ENCODE measurements at regions not wholly inside any gene's neighbourhood (a gene's known extent, or its start where the extent isn't known, plus 50 kb on each side); places are given as distances from the start of the nearest gene placed in this dataset.

DNA sequence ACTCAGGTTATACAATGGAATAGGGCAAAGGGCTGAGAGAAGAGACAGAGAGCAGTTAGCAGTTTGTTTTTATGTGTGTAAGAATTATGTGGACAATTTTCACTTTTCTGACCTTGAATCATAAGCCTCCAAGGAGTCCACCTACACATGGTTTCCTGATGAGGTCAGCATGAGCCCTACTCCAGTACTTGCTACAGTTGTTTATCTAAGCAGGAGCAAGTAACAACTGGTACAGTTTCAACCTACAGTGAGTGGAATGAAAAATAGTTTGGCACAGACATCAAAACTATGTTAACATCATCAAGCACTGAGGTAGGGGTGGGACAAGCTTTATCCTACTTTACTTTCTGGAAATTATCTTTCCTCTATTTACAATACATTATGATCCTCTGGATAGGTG lies 426.7 kb upstream of the ID4 start:
- no peak overlapping the region for H3K4me3 ChIP-seq (replicated peaks in 1 of 2; ENCODE audit: low read depth in 2 of 2, low read length in 2 of 2)
- TF ChIP-seq, protein P1, sequence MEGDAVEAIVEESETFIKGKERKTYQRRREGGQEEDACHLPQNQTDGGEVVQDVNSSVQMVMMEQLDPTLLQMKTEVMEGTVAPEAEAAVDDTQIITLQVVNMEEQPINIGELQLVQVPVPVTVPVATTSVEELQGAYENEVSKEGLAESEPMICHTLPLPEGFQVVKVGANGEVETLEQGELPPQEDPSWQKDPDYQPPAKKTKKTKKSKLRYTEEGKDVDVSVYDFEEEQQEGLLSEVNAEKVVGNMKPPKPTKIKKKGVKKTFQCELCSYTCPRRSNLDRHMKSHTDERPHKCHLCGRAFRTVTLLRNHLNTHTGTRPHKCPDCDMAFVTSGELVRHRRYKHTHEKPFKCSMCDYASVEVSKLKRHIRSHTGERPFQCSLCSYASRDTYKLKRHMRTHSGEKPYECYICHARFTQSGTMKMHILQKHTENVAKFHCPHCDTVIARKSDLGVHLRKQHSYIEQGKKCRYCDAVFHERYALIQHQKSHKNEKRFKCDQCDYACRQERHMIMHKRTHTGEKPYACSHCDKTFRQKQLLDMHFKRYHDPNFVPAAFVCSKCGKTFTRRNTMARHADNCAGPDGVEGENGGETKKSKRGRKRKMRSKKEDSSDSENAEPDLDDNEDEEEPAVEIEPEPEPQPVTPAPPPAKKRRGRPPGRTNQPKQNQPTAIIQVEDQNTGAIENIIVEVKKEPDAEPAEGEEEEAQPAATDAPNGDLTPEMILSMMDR (IDR thresholded peaks at IDR 0.05; ENCODE audit: low read depth, low read length), result no peak
- DNase-seq (ENCODE audit: low read depth in 2 of 2), result peak; percentile 64 to 78

DNA sequence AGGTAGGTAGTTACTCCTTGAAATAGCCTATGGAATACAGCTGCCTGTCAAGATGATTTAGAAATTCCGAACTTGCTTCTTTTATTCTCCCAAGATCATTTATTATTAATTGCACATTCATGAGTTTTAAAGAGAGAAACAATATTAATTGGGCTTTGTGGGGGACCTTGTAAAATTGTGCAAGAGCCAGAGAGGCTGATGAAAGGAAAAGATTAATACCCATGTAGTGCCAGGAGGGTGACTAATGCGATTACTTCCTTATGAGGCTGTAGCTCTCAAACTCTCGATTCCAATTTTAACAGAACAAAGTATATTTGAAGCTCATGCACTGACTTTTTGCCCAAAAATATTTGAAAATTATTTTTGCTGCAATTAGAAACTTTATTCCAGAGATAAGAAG lies 423.8 kb upstream of the ID4 start:
- H3K4me3 ChIP-seq (replicated peaks in 1 of 2; ENCODE audit: low read depth in 2 of 2, low read length in 2 of 2), result no peak overlapping the region
- TF ChIP-seq, protein P1 (IDR thresholded peaks at IDR 0.05; ENCODE audit: low read depth, low read length), result no peak
- peak; percentile 60 to 62 for DNase-seq (ENCODE audit: low read depth in 2 of 2)

GRCh38 chr6:19415605-19416326 lies 421.4 kb upstream of the ID4 start:
- H3K4me3 ChIP-seq (replicated peaks in 1 of 2; ENCODE audit: low read depth in 2 of 2, low read length in 2 of 2), result no peak overlapping the region
- DNase-seq (ENCODE audit: low read depth in 2 of 2), result peak; percentile 13 to 76
- TF ChIP-seq, protein P1 (IDR thresholded peaks at IDR 0.05; ENCODE audit: low read depth, low read length), result no peak

GRCh38 chr6:19416811-19417210 lies 420.4 kb upstream of the ID4 start:
- no peak overlapping the region for H3K4me3 ChIP-seq (replicated peaks in 1 of 2; ENCODE audit: low read depth in 2 of 2, low read length in 2 of 2)
- no peak for DNase-seq (ENCODE audit: low read depth in 2 of 2)
- TF ChIP-seq, protein P1 (IDR thresholded peaks at IDR 0.05; ENCODE audit: low read depth, low read length), result no peak

DNA sequence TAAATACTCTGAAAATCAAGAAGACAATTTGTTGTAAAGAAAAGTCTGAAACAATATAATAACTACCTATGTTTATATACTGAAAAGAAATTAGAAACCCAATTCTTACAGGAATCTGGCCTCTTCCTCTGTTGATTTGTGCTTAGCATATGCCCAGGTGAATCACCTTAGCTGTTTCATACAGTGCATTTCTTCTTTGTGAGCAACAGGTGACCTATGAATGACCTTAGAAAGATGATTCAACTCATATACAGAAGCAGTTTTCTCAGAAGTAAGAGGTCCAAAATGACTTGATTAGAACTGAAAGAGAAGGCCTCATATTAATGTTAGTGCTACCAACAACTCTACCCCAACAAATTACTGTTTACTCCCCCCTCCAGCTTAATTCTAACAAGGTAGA lies 419.5 kb upstream of the ID4 start:
- DNase-seq (ENCODE audit: low read depth in 2 of 2), result peak; percentile 34 to 79
- no peak overlapping the region for H3K4me3 ChIP-seq (replicated peaks in 1 of 2; ENCODE audit: low read depth in 2 of 2, low read length in 2 of 2)
- TF ChIP-seq, protein P1 (IDR thresholded peaks at IDR 0.05; ENCODE audit: low read depth, low read length), result no peak

DNA sequence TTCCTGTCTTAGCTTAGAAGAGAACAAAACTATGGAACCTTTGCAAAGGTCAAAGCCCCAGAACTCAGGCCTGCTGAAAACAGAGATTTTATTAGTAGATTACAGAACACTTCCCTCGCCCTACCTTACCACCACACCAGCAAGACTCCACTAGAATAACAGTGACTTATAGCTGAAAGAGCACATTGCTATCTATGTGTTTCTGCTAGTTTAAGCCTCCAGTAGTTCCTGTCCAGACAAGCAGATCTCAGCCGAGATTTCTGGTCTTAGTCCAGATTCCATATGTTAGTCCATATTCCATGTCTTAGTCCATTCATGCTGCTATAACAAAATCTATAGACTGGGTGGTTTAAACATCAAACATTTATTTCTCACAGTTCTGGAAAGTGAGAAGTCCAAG lies 412.3 kb upstream of the ID4 start:
- TF ChIP-seq, protein P1 (IDR thresholded peaks at IDR 0.05; ENCODE audit: low read depth, low read length), result no peak
- no peak for DNase-seq (ENCODE audit: low read depth in 2 of 2)
- no peak overlapping the region for H3K4me3 ChIP-seq (replicated peaks in 1 of 2; ENCODE audit: low read depth in 2 of 2, low read length in 2 of 2)

DNA sequence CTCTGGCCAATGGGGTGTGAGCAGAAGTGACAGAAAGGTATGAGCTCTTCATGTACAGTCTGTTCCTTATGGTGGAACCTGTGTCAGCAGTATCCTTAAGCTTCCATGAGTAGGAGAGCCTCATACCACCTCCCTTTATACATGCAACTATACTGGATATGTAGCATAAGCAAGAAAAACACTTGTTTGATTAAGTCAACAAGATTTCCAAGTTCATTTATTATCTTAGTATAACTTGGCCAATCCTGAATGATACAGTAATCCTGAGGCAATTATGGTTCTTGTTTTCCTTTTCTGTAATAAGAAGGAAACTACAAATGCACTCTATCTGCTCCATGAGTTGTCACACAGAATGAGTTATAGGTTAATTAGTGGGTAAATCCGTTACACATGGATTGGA lies 409.6 kb upstream of the ID4 start:
- DNase-seq (ENCODE audit: low read depth in 2 of 2), result no peak
- TF ChIP-seq, protein P1 (IDR thresholded peaks at IDR 0.05; ENCODE audit: low read depth, low read length), result no peak
- H3K4me3 ChIP-seq (replicated peaks in 1 of 2; ENCODE audit: low read depth in 2 of 2, low read length in 2 of 2), result no peak overlapping the region

All from cardiac fibroblast (primary cell).